ENCODE measurements at regions not wholly inside any gene's neighbourhood (a gene's known extent, or its start where the extent isn't known, plus 50 kb on each side); places are given as distances from the start of the nearest gene placed in this dataset.

- DNase-seq (ENCODE audit: low spot score): no peak
Observed at GRCh38 chr12:11946161-11946560, 124.6 kb upstream of the BCL2L14 start.

DNA sequence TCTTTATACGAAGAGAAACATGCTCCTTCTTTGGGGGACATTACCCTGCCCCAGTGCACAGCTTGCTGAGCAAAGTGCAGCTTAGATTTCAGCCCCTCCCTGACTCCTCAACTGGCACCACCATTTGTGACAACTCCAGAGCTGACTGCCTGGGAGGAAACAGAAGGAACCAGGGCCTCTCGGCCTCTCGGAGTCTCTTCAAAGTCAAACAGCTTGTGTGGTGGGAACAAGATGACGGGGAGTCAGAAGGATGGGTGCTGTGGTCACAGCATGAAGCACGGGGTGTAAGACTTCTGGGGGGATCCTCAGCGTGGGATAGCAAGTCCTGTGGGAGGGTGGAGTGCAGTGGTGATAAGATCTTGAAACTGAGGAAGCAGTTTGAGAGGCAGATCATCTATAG is 123.5 kb upstream of the BCL2L14 start:
- DNase-seq (ENCODE audit: low spot score): no peak

GRCh38 chr12:11949738-11950411 is 120.9 kb upstream of the BCL2L14 start:
- peak; percentile 37 for DNase-seq (ENCODE audit: low spot score)

DNA sequence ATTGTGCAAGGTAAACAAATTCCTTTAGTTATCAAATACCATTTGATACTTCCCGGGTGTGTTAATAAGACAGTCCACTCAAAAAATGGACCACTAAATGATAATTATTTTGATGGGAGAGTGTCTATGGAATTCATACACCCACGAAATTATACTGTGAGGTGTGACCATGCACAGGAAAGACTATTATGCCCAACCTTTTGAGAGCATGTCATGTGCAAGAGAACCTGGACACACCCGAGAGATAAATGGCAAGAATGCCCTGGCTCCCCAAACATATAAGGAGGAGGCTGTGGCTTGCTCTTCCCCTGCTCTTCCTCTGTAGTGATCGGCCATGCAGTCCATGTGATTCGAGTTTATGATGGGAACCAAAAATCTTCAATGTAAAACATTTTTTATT is 119.5 kb upstream of the BCL2L14 start:
- DNase-seq (ENCODE audit: low spot score): no peak

DNA sequence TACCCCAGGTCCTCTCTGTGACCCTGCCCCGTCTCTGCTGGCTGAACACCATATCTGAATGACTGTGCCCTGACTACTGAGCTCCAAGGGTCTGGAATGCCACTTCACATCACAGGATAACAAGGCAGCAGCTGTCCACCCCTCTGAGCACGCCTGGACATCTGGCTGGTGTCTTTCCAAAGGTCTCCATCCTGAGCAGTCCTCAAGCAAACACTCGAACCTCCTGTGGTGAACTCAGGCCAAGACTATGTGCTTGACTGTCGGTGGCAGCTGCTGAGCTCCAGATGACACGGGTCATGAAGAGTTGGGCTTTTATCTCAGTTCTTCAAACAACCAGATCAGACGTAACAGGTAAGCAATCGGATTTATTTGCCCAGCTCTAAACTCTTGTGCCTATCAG is 117.2 kb upstream of the BCL2L14 start:
- no peak for DNase-seq (ENCODE audit: low spot score)

GRCh38 chr12:11954181-11954580 is 116.6 kb upstream of the BCL2L14 start:
- no peak for DNase-seq (ENCODE audit: low spot score)

DNA sequence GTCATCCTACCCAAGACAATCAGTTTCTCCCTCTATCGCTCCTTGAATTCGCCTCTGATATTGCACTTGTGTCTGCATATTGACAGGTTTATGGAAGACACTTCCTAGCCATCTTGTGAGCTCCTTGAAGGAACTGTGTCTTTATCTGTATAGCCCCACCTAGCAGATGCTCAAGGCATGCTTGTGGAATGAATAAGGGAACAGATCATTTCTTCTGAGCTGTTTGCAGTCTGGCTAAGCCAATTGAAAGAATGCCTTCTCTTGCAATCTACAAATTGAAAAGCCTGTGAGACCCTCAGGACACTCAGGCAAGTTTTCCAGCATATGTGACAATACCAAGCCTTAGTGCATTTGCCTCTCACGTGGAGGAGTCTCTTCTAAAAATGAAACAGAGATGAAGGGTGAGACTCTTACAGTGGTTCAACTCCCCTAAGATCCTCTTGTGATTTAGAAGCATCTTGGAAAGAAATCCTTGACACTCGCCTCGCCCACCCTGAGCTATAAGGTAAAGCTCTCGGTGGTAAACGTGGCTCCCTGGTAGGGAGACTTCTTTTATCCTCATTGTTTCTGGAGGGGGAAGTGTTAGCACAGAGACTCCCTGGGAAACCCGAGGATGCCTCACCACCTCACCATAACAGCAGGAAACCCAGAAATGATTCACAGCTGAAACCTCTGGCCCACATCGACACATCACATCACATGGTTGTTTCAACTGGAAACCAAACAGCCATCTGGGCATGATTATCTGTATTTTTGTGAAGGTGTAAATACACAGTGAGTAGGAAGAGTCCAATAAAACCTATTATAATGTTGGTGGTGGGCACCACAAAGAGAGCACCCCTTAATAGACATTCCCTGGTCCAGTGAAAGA is 112.3 kb upstream of the BCL2L14 start:
- DNase-seq (ENCODE audit: low spot score): no peak

DNA sequence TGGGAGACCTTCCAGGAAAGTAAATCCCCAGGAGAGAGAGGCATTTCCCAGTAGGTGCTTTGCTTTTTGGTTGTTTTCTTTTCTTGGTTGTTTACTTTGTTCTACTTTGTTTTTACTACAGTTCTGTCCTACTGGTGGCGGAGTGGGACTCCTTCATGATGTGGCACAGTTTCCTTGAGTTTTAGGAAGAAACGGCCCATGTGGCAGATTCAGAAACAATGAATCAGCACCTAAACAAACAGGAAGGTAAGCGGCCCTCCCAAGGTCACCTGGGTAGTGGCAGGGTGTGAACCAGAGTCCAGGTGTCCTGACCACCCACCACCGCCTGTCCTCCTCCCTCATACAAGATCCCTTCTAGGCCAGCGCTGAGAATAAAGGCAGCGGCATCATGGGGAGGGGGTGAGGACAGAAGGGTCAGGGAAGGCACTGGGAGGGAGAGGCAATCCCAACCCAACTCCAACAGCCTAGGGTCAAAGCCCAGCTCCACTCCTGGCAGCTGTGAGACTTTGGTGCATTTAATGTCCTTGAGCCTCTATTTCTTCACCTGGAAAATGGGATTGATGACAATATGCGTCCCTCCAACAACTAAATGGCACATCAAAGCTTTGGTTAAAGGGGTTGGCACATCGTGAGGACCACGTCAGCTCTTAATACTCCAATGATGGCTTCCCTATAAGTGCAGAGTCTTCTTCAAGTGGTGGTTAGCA is 111.5 kb upstream of the BCL2L14 start:
- no peak for DNase-seq (ENCODE audit: low spot score)

- DNase-seq (ENCODE audit: low spot score): no peak
Observed at GRCh38 chr12:11960646-11961045, 110.1 kb upstream of the BCL2L14 start.

GRCh38 chr12:11961686-11962085 is 109.1 kb upstream of the BCL2L14 start:
- DNase-seq (ENCODE audit: low spot score): no peak

DNA sequence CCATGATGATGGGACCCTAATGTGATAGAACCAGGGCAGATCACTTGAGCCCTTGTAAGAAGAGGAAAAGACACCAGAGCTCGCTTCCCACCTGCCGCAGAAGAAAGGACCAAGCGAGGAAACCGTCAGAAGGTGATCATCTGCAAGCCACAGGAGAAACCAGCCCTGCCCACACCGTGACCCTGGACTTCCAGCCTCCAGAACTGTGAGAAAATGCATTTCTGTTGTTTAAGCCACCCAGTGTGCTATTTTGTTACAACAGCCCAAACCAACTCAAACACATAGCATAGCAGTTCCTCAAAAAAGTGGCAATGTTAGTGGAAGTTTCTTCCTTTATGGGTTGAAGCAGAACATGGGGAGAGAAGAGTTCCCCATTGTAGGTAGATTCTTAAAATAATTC is 107.9 kb upstream of the BCL2L14 start:
- no peak for DNase-seq (ENCODE audit: low spot score)

GRCh38 chr12:11963841-11964471 is 106.8 kb upstream of the BCL2L14 start:
- DNase-seq (ENCODE audit: low spot score): no peak

GRCh38 chr12:11965258-11965910 is 105.4 kb upstream of the BCL2L14 start:
- no peak for DNase-seq (ENCODE audit: low spot score)

- no peak for DNase-seq (ENCODE audit: low spot score)
Observed at GRCh38 chr12:11967376-11968047, 103.2 kb upstream of the BCL2L14 start.

- no peak for DNase-seq (ENCODE audit: low spot score)
Observed at GRCh38 chr12:11968048-11968383, 102.7 kb upstream of the BCL2L14 start.

- DNase-seq (ENCODE audit: low spot score): no peak
Observed at GRCh38 chr12:11968516-11968915, 102.2 kb upstream of the BCL2L14 start.

DNA sequence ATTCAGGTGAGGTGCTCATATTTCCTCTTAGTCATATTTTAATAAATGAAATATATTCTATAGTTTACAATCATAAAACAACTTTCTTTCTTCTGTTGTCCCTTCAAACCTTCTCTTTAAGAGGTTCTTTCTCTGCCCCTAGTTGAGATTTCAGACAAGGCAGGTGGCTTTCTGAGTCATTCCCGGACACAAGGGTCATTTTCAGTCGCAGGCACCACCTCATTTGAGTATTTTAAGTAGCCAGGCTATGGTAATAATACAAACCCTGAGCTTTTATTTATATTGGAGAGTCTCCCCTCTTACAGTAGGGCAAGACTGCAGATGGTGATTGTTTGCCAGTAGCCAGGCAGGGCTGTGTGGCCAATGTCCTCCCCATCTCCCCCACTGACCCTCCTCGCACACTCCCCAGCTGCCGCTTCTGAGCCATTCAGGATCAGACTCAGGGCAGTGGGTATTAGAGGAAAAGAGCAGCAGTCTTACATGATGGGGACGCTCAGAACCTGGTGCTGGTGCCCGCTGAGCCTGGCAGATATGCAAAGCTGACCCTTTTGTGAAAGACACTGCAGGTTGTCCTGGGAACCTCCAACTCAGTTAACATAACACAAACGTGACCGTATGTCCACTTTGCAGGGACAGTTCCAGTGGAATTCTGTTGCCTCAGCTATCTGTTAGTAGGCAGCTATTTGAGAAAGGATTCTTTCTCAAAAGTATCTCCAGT is 101.1 kb upstream of the BCL2L14 start:
- DNase-seq (ENCODE audit: low spot score): no peak

DNA sequence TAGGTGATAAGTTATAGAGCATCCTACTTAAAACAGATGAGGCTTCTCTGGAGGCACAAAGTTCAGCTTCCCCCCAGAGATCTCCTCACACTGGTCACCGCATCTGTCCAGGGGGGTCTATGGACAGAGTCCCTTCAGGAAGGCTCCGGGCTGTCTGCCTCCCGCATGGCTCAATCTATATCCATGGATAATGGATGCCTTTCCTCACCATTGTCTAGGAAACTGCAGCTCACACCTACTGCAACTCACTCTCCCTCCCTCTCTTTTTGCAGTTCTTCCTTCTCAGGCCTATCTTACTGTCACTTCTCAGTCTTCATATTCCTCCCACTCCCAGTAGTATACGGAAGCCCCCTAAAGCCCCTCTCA is 100.6 kb upstream of the BCL2L14 start:
- DNase-seq (ENCODE audit: low spot score): no peak

DNA sequence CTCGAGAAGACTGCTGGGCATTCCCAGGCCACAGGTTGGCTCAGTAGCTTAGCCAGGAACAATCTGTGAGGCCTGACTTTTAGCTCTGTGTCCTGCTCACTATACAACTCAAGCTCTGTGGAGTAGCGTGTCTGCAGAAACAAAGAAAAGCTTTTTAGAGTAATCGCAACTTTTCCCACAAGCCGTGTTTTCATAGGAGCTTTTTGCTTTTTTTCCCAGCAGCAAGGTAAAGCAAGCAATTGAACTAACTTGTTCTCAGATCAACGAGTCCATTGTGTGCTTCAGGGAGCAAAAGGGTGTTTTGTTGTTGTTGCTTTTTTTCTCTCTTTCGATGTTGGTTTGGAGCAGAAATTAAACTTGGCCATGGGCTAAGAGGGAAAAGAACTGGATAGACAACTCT is 97.3 kb upstream of the BCL2L14 start:
- DNase-seq (ENCODE audit: low spot score): no peak

GRCh38 chr12:11976005-11976404 is 94.7 kb upstream of the BCL2L14 start:
- DNase-seq (ENCODE audit: low spot score): no peak

Data from cerebellar cortex (tissue), 1 donor.